Skeletal muscle cell (primary cell): ENCODE measurements at regions not wholly inside any gene's neighbourhood (a gene's known extent, or its start where the extent isn't known, plus 50 kb on each side); places are given as distances from the start of the nearest gene placed in this dataset.

Source experiments
- DNase-seq: peaks from one replicate; pipeline ENCODE4 v3.0.0-alpha.2; 2010; ENCODE audit warnings: low read depth
- H3K4me3 ChIP-seq: 2 replicates; pipeline ENCODE4 v1.5.1; 2011; ENCODE audit warnings: low read depth, mild to moderate bottlenecking, control low read depth, low read length, moderate library complexity

DNA sequence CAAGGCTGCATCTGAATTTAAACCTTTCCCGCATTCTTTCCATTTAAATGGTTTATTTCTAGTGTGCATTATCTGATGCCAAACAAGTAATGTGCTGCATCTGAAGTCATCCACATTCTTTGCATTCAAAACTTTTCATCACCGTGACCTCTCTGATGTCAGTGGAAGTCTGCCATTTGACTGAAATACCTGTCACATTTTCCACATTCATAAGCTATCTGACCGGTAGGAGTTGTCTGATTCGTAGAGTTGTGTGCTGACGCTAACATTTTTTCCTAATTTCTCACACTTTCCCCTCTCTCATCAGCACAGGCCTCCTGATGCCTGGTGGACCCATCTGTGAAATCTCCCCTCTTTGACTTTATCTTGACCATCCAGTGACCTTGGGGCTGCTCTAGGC, 79.9 kb upstream of the BARX2 start:
- DNase-seq, result no peak
- no peak overlapping the region for H3K4me3 ChIP-seq

GRCh38 chr11:129292771-129293170, 82.9 kb upstream of the BARX2 start:
- no peak for DNase-seq
- no peak overlapping the region for H3K4me3 ChIP-seq

DNA sequence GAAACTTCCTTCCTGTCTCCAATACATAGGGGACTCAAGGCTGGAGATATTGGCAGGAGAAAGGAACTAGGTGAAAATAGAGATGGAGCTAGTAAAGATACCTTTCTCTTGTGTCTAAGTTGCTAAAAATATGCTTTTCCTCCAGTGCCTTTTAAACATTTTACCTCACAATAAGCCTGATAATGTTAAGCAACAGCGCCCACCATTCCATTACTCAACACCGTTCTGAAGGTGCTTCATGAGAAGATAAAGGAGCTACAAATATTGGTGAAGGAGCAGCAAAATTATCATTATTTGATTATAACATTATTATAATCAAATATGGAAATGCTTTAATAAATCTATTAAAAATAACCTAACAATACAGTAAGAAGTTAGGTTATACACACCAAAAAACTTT, 83.6 kb upstream of the BARX2 start:
- no peak overlapping the region for H3K4me3 ChIP-seq
- no peak for DNase-seq

DNA sequence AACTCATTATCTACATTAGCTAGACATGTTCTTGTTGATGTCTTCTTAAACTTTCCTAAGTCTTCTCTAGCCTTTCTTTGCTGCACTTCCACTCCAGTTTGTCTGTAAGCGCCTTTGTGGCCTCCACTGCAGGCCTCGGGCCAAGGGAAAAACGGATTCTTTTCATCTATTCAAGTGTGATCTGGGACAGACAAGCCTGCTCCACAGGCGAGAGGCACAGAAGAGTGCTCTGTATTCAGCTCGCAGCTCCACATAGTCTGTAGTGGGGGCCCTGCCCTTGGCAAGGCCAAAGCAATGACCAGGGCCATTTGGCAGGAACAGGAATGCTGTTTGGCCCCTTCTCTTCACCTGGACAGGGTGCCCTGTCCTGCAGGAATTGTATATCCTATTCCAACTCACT, 84.1 kb upstream of the BARX2 start:
- DNase-seq, result no peak
- no peak overlapping the region for H3K4me3 ChIP-seq

DNA sequence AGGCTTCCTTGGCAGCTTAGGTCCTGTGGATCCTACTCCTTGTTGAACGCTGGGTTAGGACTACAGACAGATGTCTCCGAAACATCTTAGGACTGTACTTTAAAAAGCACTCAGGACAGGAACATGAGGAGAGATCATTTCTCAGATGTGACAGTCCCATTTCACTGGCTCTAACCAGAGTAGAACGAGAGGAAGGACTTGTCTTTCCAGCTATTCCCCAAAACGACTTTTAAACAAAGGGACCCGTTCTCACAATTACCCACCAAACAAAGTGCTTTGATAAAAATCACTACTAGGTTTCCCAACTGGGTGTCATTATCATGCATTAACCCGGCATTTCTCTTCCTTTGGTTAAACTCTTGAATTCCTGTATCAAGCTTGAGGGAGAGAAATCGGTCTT, 84.7 kb upstream of the BARX2 start:
- no peak for DNase-seq
- no peak overlapping the region for H3K4me3 ChIP-seq

DNA sequence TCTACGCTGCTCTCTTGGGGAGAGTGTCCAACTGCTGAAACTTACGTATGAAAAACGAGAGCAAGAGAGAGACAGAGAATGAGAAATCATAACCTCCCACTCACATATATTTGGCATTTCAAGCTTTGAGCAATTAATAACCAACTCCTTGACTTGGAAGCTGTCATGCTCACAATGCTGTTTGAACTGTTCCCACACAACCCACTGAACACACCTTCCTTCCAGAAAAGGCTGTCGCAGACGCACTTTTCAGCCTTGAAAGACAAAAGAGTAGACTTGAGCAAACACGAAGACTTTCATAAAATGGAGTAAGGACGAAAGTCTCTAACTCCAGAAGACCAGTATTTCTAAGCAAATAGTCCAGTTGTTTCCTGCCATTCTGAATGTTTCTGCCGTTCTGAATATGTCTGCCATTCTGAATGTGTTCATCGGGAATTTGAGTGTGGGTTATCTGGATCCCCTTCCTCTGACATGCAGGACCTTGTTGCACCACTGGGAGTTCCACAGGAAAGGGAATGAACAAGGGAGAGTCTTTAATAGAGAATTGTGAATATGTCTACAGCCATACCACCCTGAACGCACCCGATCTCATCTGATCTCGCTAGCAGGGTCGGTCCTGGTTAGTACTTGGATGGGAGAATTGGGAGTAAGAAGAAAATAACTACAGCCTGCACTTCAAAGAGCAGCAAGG, 86.2 kb upstream of the BARX2 start:
- no peak overlapping the region for H3K4me3 ChIP-seq
- no peak for DNase-seq

DNA sequence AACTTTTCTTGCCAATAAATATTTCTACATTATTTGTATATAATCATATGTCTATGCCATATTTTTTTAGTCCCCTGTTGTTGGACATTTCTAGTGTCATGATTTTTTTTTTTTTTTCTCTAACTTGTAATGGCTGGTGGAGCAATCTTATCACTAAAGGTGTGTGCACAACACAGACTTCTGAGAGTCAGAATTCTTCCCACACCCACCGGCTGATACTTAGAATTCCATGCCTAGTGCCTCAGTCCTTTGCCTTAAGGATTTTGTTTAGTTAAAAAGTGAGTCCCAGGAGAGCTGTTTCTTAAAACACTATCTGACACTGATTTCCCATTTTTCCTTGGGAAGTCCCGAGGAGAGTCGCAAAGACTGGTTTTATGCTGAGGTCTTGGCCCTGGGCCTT, 87.7 kb upstream of the BARX2 start:
- no peak overlapping the region for H3K4me3 ChIP-seq

DNA sequence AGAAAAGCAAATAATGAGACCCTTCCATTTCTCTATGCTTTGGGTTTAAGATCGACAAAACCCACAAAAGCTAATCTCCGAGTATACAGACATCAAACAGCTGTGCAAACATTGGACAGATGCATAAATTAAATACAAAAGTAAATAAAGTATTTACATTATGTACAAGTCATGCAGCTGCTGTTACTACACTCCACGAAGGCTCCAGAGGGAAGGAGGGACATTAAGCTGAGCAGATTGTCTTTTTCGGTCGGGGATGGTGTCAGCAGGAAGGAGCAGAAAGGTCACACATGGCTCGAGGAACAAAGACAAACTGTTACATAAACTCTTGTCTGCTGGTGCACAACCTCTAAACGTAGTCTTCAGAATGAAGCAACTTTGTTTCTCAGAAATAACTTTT, 88.8 kb upstream of the BARX2 start:
- no peak overlapping the region for H3K4me3 ChIP-seq
- no peak for DNase-seq

More for the DNA sequence above, 87.7 kb upstream of the BARX2 start:
- DNase-seq, result no peak

- DNase-seq, result no peak
These were observed 90.3 kb upstream of the BARX2 start for GRCh38 chr11:129285402-129285786.

GRCh38 chr11:129283141-129283540, 91.0 kb upstream of the ARHGAP32 start:
- no peak for DNase-seq

More at GRCh38 chr11:129285402-129285786, 90.3 kb upstream of the BARX2 start:
- no peak overlapping the region for H3K4me3 ChIP-seq

DNA sequence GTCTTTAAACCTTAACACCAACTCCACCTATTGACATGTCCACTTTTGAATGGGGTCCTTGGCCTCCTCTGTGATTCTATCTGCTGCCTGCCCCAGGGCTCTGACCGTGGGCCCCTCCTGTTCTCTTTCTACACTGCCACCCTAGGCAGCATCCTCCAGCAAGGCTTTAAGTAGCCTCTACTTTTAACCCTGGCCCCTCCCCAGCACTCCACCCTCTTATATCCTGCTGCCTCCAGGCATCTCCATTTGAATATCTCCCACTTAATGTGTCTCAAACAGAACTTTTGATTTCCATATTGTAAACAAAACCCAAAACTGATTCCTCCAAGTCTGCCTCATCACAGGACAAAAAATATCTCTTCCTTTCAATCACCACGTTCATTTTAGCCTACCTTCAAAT, 90.5 kb upstream of the ARHGAP32 start:
- H3K4me3 ChIP-seq, result no peak overlapping the region
- DNase-seq, result no peak

More at GRCh38 chr11:129283141-129283540, 91.0 kb upstream of the ARHGAP32 start:
- no peak overlapping the region for H3K4me3 ChIP-seq

DNA sequence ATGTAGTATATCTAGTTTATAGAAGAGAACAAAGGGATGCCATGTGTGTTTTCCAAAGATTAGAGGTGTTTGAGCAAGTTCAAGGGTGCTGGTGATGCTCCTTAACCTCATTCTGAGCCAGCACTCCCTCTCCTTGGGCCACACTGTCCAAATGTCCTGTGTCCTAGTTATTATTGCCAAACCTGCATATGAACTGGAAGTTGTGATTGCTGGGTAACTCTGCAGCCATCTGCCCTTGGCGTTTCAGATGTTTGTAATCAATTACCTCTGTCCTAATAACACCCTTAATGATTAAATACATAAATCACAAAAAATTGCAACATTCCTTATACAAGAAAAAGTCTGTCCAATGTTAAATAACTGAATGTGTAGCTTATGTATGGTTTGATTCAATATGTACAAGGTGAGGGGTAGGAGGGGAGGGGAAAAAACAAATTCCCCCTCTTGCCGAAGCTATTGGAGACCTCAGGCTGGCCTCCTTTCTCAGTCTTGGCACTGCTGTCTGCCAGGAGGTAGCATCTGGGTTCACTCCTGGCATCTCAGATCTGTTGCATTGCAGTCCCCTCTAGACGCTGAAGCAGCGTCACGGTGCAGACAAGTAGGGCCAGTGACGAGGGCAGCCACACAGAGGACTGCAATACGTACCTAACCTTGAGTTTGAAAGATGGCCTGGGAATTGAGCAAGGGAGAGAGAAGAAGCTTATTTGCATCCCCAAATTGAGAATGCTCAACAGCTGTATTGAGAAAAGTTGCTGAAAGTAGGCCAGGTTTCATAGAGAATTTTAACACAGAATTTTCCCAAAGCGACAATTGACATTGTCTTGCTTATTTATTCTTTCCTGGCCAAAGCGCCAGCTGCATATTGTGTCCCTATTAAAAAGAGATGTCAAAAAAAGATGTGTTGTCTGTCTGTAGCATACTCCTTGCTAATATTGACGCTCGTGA, 89.6 kb upstream of the ARHGAP32 start:
- no peak for DNase-seq
- no peak overlapping the region for H3K4me3 ChIP-seq

- peak overlapping the region; percentile 56 for H3K4me3 ChIP-seq
- DNase-seq, result no peak
These were observed 88.1 kb upstream of the ARHGAP32 start for GRCh38 chr11:129280027-129280811.

DNA sequence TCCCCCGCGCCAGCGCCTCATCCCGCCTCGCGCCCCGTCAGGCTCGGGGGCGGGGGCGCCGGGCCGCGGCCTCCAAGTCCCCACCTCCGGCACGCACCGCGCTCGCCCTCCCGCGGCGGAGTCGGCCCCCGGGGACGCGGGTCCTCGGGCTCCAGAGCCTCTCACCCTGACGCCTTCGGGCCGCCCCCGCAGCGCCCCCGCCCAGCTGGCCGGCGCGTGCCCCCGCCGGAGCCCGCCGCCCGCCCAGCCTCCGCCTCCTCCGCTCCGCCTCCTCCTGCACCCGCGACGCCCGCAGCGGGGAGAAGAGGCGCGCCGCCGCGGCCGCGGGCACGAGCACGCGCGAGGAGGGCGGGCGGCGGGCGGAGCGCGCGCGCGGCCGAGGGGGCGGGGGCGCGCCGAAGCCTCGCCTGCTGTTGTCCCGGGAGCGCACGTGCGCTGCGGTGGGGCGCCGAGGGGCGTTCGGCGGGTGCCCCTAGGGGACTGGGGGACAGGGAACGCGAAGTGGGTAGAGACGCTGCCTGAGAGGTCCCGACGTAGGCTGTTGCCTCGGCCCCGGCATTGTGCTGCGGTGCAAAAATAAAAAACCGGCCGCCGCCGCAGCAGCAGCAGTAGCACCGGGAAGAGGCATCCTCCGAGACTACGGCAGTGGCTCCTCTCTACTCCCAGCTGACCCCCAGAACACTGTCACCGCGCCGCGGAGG, 87.4 kb upstream of the ARHGAP32 start:
- peak overlapping the region; percentile 56 for H3K4me3 ChIP-seq
- peak; percentile 22 for DNase-seq

GRCh38 chr11:129278586-129279319, 86.6 kb upstream of the ARHGAP32 start:
- DNase-seq, result no peak
- peak overlapping the region; percentile 67 for H3K4me3 ChIP-seq

DNA sequence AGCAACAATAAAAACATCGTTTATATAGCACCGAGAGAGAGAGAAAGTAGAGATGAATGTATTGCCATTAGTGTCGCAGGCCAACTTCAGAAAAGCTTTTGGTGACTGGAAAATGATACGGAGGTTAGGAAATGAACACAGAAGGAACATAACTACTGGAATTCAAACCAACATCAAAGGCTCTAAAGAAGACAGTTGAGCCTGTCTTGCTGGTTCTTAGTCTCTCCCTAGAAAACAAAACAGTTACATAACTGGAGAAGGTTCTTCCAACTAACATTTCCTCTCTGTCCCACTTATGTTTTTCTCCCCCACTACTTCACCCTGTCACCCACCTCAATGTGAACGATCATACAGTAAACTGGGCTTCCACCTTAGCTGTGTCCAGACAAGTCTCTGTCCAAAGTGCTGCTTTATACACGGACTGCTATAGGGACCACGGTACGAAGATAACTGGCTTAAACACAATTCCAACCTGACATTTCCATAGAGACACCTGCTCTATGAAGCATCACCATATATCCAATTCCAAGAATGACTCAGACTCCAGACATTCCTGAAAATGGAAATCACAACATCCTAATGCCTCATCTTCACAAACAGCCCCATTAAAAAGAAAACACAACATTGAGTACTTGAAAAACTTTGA, 85.2 kb upstream of the ARHGAP32 start:
- H3K4me3 ChIP-seq, result no peak overlapping the region
- no peak for DNase-seq

DNA sequence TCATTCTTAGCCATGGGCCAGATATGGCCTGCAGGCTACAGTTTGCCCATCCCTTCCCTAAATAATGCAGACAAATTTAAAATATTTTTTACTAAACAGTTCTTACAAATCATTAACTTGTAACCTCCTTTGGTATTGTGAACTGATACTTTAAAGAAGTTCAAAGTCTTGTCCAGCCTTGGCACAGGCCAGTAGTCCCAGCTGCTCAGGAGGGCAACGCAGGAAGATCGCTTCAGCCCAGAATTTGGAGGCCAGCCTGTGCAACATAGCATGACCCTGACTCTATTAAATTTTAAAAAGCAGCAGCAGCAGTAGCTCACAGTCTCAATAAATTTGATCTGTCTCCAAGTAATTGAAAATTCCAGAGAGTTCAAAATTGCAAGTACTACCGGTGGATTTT, 83.7 kb upstream of the ARHGAP32 start:
- H3K4me3 ChIP-seq, result no peak overlapping the region
- DNase-seq, result no peak

DNA sequence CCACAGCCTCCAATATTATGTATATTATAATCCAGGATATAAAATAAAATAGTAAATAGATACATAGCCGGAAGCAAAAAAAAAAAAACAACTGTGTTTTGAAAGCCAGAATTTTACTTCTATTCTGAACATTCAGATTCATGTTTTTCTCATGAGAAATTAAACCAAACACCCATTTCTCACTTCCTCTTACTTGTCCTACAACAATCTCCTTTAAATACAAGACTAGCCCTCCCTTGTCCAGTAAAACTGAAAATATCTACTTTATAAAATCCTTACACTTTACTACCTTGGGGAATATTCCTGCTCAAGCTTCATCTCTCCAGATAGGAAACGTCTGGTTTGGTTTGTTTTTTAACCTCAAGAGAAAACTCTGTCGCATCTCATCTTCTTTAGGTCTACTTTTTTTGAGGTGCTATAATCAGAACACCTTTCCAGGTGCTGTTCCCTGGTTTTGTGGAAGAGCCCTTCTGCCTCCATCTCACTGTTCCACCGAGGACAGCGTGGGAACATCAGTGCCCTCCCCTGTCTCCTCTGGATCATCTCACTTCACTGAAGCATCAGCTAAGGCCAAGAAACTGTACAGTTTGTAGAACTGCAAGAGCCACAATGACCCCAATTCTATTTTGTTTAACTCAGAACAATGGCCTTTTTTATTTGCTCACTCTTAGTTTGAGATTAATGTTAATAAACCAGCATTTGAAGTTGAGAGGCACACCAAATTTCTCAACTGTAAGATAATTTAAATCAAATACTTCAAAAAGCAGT, 82.0 kb upstream of the ARHGAP32 start:
- no peak for DNase-seq
- no peak overlapping the region for H3K4me3 ChIP-seq
